GM11168 (cell line): ENCODE measurements at regions not wholly inside any gene's neighbourhood (a gene's known extent, or its start where the extent isn't known, plus 50 kb on each side); places are given as distances from the start of the nearest gene placed in this dataset.

Experiments
- in situ Hi-C: fragments of 300-500 bp; cut with MboI; formaldehyde crosslinking; loops from one replicate; pipeline ENCODE4 v1.12.0; 2022; ENCODE audit warnings: low sequenced_read_pairs; ENCODE audit not compliant: unreplicated experiment

DNA sequence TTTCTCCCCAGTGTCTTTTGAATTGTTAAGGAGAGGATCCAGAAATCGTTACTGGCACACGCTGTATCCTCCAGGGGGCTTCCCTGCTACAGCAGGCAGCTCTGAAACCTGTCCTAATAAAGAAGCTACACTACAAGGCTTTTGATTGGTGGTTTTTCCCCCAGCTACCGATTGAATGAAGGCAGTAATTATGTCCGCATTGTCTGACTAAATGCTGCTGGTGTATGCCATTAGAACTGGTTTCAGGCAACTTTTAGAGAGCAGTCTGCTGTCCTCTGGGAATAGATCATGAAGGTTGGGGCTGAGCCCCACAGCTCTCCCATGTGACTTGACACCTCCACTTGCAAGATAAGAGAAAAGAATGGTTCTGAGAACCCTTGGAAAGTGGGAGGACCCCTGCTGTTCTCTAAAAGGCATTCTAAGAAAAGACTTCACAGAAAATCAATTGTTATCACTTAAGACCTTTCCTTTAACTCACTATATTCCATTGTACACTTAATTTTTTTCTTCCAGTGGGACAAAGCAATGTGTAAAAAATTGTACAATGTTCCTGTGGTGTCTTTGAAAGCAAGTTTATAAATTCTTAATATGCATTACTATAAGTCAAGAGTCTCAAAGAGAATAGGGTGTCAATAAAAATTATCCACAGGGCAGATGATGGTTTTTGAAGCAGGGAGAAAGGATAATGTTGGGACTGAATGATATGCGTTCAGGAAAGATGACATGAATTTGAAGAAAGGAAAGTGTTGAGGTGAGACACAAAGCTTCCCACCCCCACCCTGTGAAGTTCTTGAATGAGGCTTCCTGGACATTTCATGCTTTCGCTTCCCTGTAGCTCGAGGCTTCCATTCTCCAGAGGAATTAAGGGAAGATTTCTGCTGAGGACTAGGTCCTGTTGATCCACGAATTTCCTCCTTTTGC lies 53.0 kb upstream of the DAZL start:
- in situ Hi-C loops = no loop called here

DNA sequence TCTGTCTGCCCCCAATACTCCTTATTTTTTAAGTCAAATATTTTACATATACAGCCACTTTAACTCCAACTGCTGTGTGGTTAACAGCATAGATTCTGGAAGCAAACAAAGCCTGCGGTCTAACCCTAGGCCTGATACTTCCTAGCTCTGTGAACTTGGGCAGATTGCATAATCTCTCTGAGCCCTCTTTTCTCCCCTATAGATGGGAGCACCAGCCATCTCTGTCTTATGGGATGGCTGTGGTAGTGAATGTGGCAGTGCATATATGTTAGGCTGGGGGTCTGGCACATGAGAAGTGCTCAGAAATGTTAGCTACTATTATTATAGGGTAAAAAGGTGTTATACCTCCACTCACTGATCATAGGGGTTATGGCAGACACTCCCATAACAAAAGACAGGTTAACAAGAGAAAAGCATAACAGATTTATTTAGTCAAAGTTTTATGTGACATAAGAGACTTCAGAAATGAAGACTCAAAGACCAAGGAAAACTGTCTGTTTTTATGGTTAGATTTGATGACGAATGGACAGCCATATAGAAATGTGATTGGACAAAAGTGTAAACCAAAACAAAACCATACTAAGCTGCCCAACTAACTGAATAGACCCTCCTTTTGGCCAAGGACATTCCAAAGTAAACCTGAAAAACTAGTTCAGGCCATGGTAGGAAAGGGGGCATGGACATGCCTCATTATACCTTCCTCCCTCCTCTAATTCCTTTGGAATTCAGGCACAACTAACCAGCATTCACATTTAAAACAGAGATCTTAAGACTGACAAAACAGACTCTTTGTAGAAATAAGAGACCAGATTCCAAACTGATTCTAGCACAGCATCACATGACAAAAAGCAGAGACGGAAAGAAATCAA lies 53.9 kb upstream of the DAZL start:
- in situ Hi-C loops = no loop called here

DNA sequence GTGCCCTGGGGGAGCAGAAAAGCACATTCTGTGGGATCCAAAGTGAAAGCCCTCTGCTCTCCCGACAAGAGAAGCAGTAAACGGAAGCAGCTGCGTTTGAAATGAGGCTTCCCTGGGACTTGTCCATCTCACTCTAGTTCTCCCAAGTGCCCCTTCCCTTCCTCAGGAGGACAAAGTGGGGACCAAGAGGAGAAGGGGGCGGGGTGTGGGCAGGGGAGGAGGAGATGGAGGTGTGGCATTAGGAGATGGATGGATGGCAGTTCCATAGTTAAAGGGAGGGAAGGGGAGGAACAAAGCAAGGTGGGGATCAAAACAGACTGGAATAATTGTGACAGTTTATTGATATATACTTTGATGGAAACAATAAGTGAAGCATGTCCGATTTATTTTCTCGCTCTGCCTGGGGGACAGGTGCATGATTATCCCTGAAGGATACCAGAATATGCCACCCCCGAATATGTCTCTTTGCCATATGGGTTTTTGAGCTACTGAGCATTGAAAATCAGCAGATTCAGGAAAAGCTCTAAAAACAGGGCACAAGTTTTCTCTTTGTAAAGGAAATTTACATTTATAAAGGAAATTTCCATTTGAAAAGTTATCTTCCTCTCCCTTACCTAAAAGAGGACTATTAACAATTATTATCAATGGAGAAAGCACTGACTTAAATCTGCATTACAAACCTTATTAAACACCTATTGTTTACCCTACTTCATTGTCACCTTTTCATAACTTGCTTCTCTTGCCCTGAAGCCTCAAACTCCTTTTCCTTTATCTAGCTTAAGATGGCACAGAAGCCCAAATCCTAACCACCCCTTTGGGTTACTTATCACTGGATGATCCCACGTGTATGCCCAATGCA lies 58.9 kb upstream of the DAZL start:
- in situ Hi-C loops = no loop called here

GRCh38 chr3:16665282-16665741 lies 60.1 kb upstream of the DAZL start:
- in situ Hi-C loops = no loop called here

GRCh38 chr3:16666206-16666605 lies 61.0 kb upstream of the DAZL start:
- in situ Hi-C loops = no loop called here

GRCh38 chr3:16667633-16668032 lies 62.4 kb upstream of the DAZL start:
- in situ Hi-C loops = no loop called here

DNA sequence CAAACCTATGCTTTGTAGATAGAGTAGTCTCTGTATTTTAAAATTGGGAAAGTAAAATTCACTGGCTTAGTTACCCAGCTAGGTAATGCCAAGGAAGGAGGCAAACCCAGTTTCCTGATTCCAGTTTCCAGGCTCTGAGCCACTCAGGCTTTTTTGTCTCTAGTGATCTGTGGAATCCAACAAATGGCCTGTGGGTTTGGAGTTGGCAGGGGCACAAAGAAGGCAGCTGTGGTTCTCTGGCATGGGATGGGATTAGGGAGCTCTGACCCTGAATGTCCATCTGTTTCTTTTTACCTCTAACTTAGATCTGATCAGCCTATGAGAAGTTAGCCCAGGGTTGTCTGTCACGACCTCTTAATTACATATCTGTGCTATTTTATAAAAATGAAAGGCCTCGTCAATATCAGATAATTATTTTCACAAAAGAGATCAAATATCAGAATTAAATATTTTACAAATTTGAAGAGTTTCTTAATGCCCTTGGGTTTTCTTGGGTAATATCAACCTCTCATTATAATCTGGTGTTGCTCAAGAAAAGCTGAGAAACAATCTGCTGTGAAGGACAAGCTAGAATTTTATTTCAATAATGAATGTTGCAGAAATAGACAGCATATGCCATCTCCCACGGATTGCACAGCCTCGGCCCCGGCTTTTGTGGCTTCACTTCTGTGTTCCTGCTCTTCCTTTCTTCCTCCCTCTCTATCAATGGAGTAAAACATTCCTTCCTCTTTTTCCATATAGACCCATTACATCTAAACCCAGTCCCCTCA lies 63.7 kb upstream of the DAZL start:
- in situ Hi-C loops = no loop called here

GRCh38 chr3:16670191-16670590 lies 65.0 kb upstream of the DAZL start:
- in situ Hi-C loops = no loop called here

- in situ Hi-C loops = no loop called here
These were observed 66.5 kb upstream of the DAZL start for GRCh38 chr3:16671690-16672089.

- in situ Hi-C loops = no loop called here
These were observed 68.3 kb upstream of the DAZL start for GRCh38 chr3:16673530-16673929.

DNA sequence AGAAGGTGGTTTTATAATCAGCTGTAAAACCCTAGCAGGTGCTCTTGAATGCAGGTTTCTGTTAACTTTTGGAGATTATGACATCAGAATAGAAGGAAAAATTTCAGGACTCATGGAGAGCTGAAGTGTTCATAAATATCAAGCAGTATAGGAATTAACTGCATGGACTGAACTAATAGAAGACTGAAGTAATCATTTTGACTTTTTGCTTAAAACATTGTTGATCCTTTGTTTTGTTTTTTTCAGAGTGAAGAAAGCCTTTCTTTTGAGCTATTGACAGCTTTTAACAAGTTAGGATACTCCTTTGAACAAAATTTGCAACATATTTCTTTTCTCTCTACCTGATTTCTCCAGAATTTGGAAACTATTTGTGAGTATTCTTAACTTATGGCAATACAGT lies 70.6 kb upstream of the DAZL start:
- in situ Hi-C loops = no loop called here

DNA sequence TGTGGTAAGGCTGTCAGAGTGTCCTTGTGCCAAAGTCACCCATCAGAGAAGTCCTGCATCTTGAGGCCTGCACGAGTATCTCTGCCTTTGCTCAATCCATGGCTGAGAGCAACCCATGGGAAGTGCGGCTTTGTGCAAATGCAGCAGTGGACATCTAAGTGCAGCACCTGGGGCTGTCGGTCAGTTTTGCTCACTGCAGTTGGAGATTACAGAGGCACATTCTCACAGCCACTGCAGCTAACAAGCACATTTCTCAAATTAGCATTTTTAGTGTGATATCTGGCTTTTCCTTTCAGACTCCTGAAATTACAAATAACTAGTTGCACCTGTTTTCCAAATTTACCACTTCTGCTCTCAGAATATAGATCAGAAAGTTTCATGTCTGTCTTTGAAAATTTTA lies 81.5 kb upstream of the DAZL start:
- in situ Hi-C loops = no loop called here

GRCh38 chr3:16687221-16687620 lies 82.0 kb upstream of the DAZL start:
- in situ Hi-C loops = no loop called here

GRCh38 chr3:16692486-16693344 lies 87.5 kb upstream of the DAZL start:
- in situ Hi-C loops = no loop called here

DNA sequence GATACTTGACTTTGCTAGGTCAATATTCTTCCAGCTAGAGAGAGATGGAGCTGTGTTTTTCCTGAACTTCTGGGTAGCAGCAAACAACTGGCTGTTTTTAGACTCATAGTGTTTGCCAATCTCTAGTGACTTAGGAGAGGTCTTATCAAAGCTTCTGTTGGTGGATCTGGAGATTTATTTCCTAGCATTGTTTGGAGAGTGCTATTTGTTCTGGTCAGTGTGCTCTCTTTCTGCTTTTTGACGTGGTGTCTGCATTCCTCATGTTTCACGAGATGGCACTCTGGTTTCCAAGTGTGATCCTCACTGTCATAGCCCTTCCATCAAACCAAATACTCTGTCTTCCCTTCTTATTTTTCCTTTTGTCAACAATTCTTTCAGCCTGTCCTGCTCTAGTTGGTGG lies 88.6 kb upstream of the DAZL start:
- in situ Hi-C loops = no loop called here

- in situ Hi-C loops = no loop called here
These were observed 90.5 kb upstream of the DAZL start for GRCh38 chr3:16695710-16696109.

- in situ Hi-C loops = no loop called here
These were observed 92.4 kb upstream of the DAZL start for GRCh38 chr3:16697443-16698147.

GRCh38 chr3:16700651-16701050 lies 95.4 kb upstream of the DAZL start:
- in situ Hi-C loops = no loop called here
